Heart left ventricle (tissue), 16 donors: ENCODE measurements at regions not wholly inside any gene's neighbourhood (a gene's known extent, or its start where the extent isn't known, plus 50 kb on each side); places are given as distances from the start of the nearest gene placed in this dataset.
"Not testable (repeated sequence)": the region's sequence is repeated elsewhere in the genome, so short reads cannot be mapped to it uniquely, and the experiment has no call there.

Experiments used
- ATAC-seq, 4 donors: fragments of 200-7000 bp; cut with Tn5 transposase; one replicate each; pipeline ENCODE4 v1.9.1; 2020 to 2022; ENCODE audit warnings: moderate library complexity in 4 of 4, mild to moderate bottlenecking in 3 of 4, moderate number of reproducible peaks in 1 of 4
- DNase-seq, 5 donors: peaks; one replicate each; pipeline ENCODE4 v3.0.0-alpha.2; 2020
- H3K27ac ChIP-seq, 12 donors: fragments of 200-600 bp; sonication (generic) in 4 of 12; one replicate each; pipeline versions ENCODE4 v1.5.0 to v1.8.0; 2016 to 2022; ENCODE audit warnings: mild to moderate bottlenecking in 2 of 12
- H3K27me3 ChIP-seq, 9 donors: fragments of 200-600 bp; sonication (generic) in 2 of 9; one replicate each; pipeline versions ENCODE4 v1.5.1 to v1.8.0; 2016 to 2022; ENCODE audit warnings: mild to moderate bottlenecking in 3 of 9
- H3K36me3 ChIP-seq, 9 donors: fragments of 200-600 bp; sonication (generic) in 2 of 9; one replicate each; pipeline versions ENCODE4 v1.5.0 to v1.8.0; 2018 to 2022; ENCODE audit warnings: mild to moderate bottlenecking in 2 of 9
- H3K4me1 ChIP-seq, 12 donors: fragments of 200-600 bp; sonication (generic) in 4 of 12; one replicate each; pipeline versions ENCODE4 v1.5.0 to v1.8.0; 2016 to 2022; ENCODE audit warnings: mild to moderate bottlenecking in 3 of 12
- H3K4me3 ChIP-seq, 12 donors: fragments of 200-600 bp; sonication (generic) in 4 of 12; one replicate each; pipeline versions ENCODE4 v1.5.0 to v1.8.0; 2017 to 2022; ENCODE audit warnings: mild to moderate bottlenecking in 9 of 12, moderate library complexity in 4 of 12
- H3K9me3 ChIP-seq, 12 donors: fragments of 200-600 bp; sonication (generic) in 4 of 12; one replicate each; pipeline versions ENCODE4 v1.5.0 to v1.8.0; 2016 to 2022; ENCODE audit warnings: mild to moderate bottlenecking in 1 of 12
- POLR2A ChIP-seq, 2 donors: fragments of 450-650 bp; IDR thresholded peaks; one replicate each; pipeline ENCODE4 v1.6.1; 2017; ENCODE audit warnings: antibody characterized with exemption in 2 of 2, mild to moderate bottlenecking in 2 of 2, moderate library complexity in 2 of 2
- WGBS, 4 donors: extraction: QIAGEN DNeasy Blood & Tissue Kit in 2 of 4; methylation state at CpG; one replicate each; pipeline versions ENCODE4 v1.1.5 to v1.1.7; 2013 to 2018; 5-methylcytosine and 5-hydroxymethylcytosine counted together
- intact Hi-C, 10 donors: fragments of 100-400 bp; cut with DNase I; formaldehyde crosslinking; loops; one replicate each; pipeline versions ENCODE4 v1.11.1 to v1.14.2; 2022
- TF ChIP-seq, protein P1 (sequence below), 12 donors: fragments of 200-600 bp; sonication (generic) in 4 of 12; IDR thresholded peaks; one replicate each; pipeline versions ENCODE4 v1.5.0 to v1.8.0; 2018 to 2022; ENCODE audit warnings: antibody characterized with exemption in 12 of 12, mild to moderate bottlenecking in 5 of 12
- donor health status: ischemic (EF 13 %, LVEDD 7.1; RV severe dilation, severe dysfunction).
- donor health status: healthy with polysubstance abuse.
- donor health status: DM: no; HTN: yes; CAD: no.
- donor health status: DM: no; HTN: no; CAD: no.
- donor health status: ischemic (EF 25% LVEDD 6.9; RV normal size, moderate dysfunction).
- donor health status: ischemic (EF 25% LVEDD 5.7; RV mildly dilated, moderate dysfunction).
- donor health status: healthy.
- donor health status: DM: yes; HTN: yes; CAD: no.
- donor health status: ischemic (EF 35%, LVEDD 5.7; RV mildly dilated, moderate dysfunction).
- donor health status: nonischemic (EF 11% LVEDD 7.7; RV severe dilation, severe dysfunction).
- donor health status: DM: yes; HTN: yes; CAD: no.
- donor health status: PGD.
- donor health status: ischemic (EF 29% LVEDD 5.4; RV normal size, mild dysfunction).
- donor health status: nonischemic (EF 23%, LVEDD 6.1; RV moderate dilation, normal function).

DNA sequence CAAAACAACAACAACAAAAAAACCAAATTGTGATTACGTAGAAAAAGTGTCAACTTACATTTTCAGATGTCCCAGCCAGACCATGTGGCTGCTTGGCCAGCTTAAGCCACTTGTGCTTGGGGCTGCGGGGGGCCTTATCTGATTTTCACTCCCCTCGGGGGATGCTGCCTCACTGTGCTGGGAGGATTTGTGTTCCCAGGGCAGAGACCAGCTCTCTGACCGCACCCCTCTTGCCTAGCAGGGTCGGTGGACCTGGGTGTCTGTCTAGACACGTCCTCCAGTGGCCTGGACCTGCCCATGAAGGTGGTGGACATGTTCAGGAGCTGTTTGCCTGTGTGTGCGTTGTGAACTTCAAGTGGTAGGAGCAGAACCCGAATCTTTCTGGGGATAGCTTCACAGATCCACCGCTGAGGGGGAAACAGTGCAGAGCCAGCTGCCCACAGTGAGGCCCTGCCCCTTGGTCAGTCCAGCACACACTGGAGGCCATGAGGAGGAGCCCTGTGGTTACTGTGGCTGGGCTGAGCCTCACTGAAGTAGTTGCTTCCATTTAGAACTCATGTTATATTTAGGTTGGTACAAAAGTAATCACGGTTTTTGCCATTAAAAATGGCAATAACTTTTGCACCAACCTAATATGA is 173.9 kb downstream of the ADRA2C start:
- ATAC-seq, DNase-seq, H3K4me1 ChIP-seq, H3K4me3 ChIP-seq, H3K27ac ChIP-seq, H3K27me3 ChIP-seq, H3K9me3 ChIP-seq, intact Hi-C loops, H3K36me3 ChIP-seq: not testable (repeated sequence)
- 43 to 56% (median 54%) methylated on average over 9 to 10 of the region's 10 CpGs for WGBS, 4 donors

- H3K4me1 ChIP-seq, H3K4me3 ChIP-seq, ATAC-seq, H3K9me3 ChIP-seq, H3K36me3 ChIP-seq, H3K27me3 ChIP-seq, intact Hi-C loops, DNase-seq, H3K27ac ChIP-seq: not testable (repeated sequence)
- 54 to 60% (median 56%) methylated on average over 17 of the region's 17 CpGs for WGBS, 4 donors
These were observed 175.7 kb downstream of the ADRA2C start for GRCh38 chr4:3941735-3942522.

DNA sequence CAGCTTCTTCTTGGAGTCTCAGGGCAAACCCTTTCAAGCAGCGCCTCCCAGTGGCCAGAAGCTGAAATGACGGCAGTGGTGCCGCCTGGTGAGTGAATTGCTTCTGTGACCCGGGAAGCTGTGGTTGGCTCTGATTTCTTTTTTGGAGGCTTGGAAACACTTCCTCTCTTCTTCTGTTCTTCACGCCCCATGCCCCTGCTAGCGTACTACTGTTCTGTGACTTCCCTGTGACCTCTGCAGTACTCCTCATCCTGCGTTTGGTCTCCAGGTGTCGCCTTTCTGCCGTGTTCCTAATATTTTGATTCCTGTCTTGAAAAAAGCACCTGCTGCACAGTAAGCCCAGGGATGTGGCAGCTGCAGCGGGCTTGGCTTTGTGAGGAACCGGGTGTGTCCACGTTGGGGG is 176.4 kb downstream of the ADRA2C start:
- H3K27ac ChIP-seq, ATAC-seq, intact Hi-C loops, H3K4me1 ChIP-seq, H3K27me3 ChIP-seq, H3K4me3 ChIP-seq, H3K36me3 ChIP-seq, H3K9me3 ChIP-seq: not testable (repeated sequence)
- TF ChIP-seq, protein P1, sequence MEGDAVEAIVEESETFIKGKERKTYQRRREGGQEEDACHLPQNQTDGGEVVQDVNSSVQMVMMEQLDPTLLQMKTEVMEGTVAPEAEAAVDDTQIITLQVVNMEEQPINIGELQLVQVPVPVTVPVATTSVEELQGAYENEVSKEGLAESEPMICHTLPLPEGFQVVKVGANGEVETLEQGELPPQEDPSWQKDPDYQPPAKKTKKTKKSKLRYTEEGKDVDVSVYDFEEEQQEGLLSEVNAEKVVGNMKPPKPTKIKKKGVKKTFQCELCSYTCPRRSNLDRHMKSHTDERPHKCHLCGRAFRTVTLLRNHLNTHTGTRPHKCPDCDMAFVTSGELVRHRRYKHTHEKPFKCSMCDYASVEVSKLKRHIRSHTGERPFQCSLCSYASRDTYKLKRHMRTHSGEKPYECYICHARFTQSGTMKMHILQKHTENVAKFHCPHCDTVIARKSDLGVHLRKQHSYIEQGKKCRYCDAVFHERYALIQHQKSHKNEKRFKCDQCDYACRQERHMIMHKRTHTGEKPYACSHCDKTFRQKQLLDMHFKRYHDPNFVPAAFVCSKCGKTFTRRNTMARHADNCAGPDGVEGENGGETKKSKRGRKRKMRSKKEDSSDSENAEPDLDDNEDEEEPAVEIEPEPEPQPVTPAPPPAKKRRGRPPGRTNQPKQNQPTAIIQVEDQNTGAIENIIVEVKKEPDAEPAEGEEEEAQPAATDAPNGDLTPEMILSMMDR (IDR thresholded peaks at IDR 0.05), result peak; percentile 28 to 65 (median 56)
- DNase-seq, result peak in 1 of 5 donors; percentile 39
- 16 to 19% (median 18%) methylated on average over 11 to 12 of the region's 12 CpGs for WGBS, 4 donors

DNA sequence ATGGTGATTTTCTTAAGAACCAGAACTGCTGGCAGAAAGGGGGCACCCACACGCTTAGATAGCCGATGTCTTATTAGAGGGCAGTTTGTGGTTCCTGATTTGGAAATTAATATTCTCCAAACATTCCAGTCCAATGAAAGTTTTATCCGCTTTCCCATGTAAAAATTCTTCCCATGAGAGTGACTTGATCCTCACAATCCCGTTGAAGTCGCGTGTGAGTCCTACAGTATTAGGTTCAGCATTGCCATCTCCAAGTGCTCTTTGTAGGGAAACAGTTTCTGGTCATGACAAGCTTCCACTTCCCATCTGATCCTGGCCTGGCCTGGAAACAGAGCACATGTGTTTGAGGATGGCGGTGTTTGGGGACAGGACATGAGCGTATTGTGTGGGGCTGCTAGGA is 176.9 kb downstream of the ADRA2C start:
- H3K36me3 ChIP-seq, H3K9me3 ChIP-seq, intact Hi-C loops, H3K4me3 ChIP-seq, ATAC-seq, H3K27me3 ChIP-seq, DNase-seq, H3K4me1 ChIP-seq, H3K27ac ChIP-seq: not testable (repeated sequence)
- 65 to 81% (median 71%) methylated on average over 6 to 8 of the region's 8 CpGs for WGBS, 4 donors

DNA sequence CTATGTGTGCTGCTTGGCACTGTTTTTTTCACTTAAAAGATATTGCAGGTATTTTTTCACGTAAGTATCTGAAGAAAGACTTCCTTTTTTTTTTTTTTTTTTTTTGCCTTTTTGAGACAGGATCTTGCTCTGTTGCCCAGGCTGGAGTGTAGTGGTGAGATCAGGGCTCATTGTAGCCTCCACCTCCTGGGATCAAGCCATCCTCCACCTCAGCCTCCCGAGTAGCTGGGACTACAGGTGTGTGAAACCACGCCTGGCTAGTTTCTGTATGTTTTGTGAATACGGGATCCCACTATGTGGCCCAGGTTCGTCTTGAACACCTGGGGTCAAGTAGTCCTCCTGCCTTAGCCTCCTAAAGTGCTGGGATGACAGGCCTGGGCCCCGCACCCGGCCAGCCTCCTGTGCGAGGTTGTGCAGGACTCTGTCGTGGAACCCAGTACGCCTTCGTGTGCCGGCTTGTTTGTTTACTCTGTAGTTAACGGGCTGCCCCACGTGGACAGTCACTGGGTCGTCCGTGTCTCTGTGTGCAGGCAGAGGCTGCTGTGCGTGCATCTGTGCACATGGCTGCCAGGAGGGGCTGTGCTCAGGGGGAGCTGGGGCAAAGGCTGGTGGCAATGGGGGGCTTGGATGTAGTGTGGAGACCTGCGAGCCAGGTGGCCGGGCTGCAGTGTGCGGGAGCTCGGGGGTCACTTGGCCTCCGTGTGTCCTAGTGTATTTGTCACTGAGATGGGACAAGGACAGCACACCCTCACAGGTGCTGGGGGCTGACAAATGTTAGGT is 179.5 kb downstream of the ADRA2C start:
- DNase-seq, result no peak
- Histone ChIP-seq H3K27ac (no peak overlapping the region), H3K27me3 (no peaks in the 10 kb centered on the region), H3K9me3 (no peaks in the 10 kb centered on the region), H3K36me3 (peaks cover 0 to 5% (median 0%) of the 10 kb centered on the region in 9 donors), H3K4me3 (no peak overlapping the region), H3K4me1 (no peaks in the 10 kb centered on the region)
- WGBS, 4 donors, result 88 to 96% (median 94%) methylated on average over 14 to 22 of the region's 22 CpGs
- TF ChIP-seq POLR2A (IDR thresholded peaks at IDR 0.05), result no peak
- TF ChIP-seq, protein P1 (IDR thresholded peaks at IDR 0.05), result no peak
- no peak for ATAC-seq
- intact Hi-C loops, result no loop called here

- H3K27me3 ChIP-seq, intact Hi-C loops, H3K4me3 ChIP-seq, H3K9me3 ChIP-seq, ATAC-seq, H3K27ac ChIP-seq, DNase-seq, H3K4me1 ChIP-seq, H3K36me3 ChIP-seq: not testable (repeated sequence)
- WGBS, 4 donors, result 93 to 95% (median 94%) methylated on average over 20 of the region's 20 CpGs
These were observed 180.4 kb downstream of the ADRA2C start for GRCh38 chr4:3946553-3946952.

- H3K4me1 ChIP-seq, DNase-seq, H3K27me3 ChIP-seq, ATAC-seq, H3K4me3 ChIP-seq, H3K27ac ChIP-seq, H3K36me3 ChIP-seq, H3K9me3 ChIP-seq, intact Hi-C loops: not testable (repeated sequence)
- 92 to 95% (median 94%) methylated on average over 9 to 21 of the region's 21 CpGs for WGBS, 4 donors
These were observed 181.6 kb downstream of the ADRA2C start for GRCh38 chr4:3947761-3948160.

DNA sequence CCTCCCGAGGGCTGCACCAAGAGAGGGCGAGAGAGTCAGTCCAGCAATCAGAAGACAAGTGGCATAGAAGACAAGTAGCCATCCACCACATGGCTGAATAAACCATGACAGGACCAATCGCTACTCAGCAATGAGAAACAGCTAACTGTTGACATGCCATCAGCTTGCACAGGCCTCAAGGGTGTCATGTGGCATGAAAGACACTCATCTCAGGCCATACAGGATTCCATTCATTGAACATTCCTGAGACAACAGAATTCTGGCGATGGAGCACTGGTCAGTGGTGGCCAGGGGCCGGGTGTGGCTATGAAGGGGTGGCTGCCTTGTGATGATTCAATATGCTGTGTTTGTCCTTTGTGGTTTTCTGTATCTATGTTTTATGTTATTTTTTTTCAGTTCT is 182.0 kb downstream of the ADRA2C start:
- H3K9me3 ChIP-seq, H3K27me3 ChIP-seq, DNase-seq, H3K4me1 ChIP-seq, intact Hi-C loops, H3K27ac ChIP-seq, ATAC-seq, H3K4me3 ChIP-seq, H3K36me3 ChIP-seq: not testable (repeated sequence)
- WGBS, 4 donors, result 91 to 94% (median 92%) methylated on average over 5 of the region's 5 CpGs
